DMS 273 (cell line): ENCODE measurements at regions not wholly inside any gene's neighbourhood (a gene's known extent, or its start where the extent isn't known, plus 50 kb on each side); places are given as distances from the start of the nearest gene placed in this dataset.
"Not testable (repeated sequence)": the region's sequence is repeated elsewhere in the genome, so short reads cannot be mapped to it uniquely, and the experiment has no call there.

ENCODE experiments used
- DNase-seq: peaks from one replicate; lab custom pipeline; 2025; ENCODE audit not compliant: unreplicated experiment; lab: John Stamatoyannopoulos, UW

DNA sequence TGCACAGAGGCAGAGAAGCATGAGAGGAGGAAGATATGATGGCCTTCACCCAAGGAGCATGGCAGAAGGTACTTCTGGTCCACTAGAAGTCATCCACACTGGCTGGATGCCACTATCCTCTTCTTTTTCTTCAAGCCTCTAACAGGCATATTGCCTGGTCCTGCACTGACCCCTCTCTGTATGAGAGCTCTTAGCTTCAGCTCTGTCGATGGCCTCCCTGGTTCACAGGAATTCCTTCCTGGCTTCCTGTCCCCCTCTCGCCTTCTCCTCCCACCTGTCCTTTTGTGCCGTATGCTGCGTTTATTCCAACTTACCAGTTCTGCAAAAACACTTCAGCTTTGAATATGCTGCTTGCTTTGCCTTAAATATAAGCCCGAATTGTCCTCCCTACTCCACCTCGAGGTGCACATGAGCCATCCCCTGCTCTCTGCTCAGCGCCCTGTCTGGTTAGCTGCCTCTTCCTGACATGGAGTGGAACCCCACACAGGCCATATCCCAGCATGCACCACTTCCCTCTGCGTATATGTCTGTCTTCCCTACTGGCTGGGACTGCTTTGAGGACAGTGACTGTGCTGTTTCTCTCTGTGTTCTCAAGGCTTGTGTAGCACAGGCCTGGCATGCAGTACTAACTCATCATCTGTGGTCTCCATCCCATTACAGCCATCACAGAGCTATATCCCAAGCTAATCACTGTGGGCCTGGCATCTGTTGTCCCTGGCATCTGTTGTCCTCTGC lies 474.9 kb downstream of the EIPR1 start:
- DNase-seq: peak; percentile 12

DNA sequence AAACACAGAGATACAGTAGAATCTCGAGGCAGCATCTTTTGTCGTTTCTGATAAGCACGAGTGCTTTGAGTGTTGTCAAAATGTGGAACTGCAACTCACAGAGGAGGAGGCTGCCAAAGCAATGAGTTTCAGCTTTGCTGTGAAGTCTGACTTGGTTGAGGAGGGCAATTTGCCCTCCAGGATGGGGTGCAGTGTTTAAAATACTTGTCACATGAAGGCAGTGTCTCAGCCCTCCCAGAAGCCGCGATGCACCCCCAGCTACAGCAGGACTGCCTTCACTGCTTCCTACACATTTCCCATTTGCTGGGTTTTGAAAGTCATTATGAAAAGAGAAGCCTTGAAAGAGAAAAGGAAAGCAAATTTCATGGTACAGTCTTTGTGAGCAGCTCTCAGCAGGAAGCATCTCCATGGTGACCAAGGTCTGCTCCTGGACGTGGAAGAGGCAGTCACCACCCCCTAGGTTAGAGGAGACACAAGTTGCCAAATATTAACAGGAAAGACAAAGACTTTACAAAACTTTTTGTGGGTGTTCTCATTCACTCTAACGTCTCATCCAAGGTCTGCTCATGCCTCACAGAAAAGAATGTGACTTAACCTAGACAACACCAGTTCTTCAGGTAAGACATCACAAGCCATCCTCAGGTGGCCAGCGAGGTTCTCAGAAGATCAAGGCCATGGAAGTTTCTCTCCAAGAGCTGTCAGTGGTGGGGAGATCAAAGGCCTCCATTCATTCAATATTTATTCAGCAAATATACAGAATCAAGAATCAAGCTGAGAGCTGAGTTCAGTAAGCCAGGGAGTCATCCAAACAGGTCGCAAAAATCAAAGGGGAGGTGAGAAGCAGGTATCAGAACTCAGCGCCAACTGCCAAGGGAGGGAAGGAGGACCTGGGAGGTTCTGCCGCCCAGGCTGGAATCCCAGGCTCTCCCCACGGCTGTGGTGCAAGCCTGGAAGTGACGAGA lies 476.0 kb downstream of the EIPR1 start:
- DNase-seq: peak; percentile 8

- DNase-seq: peak; percentile 6
These were observed 477.8 kb downstream of the EIPR1 start for GRCh38 chr2:2899826-2900225.

DNA sequence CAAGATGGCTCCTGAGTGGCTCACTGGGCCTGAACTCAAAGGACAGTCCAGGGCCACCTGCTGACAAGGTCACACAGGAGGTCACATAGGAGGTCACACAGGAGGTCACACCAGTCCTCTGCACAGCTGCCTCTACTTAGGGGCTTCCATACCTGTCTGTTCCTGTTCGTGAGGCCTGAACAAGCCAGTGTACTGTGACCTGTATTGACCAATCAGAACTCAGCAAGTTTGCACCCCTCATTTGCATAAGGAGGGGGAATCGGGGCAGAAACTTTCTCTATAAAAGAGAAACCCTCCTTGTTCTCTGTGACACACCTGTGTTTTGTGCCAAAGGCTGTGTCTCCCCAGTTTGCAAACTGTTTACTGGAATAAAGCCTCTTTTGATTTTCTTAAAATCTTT lies 478.9 kb downstream of the EIPR1 start:
- no peak for DNase-seq

DNA sequence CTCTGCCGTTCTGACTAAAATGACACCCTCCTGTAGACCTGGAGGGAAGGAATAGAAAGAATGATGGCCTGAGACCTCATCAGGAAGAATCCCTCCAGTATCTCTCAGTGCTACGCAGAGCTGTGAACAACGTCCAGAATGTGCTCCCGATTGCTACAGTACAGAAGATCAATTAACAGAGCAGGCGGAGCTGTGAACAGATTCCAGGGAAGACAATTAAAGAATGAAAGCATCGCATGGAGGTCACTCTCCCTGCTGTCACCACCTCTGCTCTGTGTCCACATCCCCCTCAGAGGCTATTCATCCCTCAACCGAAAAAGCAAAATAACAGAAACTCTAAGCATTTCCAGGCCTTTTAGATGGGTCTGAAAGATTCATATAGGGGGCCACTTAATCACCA lies 481.0 kb downstream of the EIPR1 start:
- DNase-seq: no peak

- DNase-seq: no peak
These were observed 481.6 kb downstream of the EIPR1 start for GRCh38 chr2:2896011-2896410.

DNA sequence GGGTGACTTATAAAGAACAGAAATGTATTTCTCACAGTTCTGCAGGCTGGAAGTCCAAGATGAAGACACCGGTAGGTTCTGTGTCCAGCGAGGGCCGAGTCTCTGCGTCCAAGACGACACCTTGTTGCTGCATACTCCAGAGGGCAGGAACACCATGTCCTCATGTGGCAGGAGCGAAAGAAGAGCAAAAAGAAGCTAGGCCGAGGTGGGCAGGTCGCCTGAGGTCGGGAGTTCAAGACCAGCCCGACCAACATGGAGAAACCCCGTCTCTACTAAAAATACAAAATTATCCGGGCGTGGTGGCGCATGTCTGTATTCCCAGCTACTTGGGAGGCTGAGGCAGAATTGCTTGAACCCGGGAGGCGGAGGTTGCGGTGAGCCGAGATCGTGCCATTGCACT lies 483.6 kb downstream of the EIPR1 start:
- DNase-seq: not testable (repeated sequence)

GRCh38 chr2:2892892-2893291 lies 484.7 kb downstream of the EIPR1 start:
- no peak for DNase-seq

GRCh38 chr2:2892378-2892777 lies 485.2 kb downstream of the EIPR1 start:
- peak; percentile 15 for DNase-seq

GRCh38 chr2:2890901-2891300 lies 486.7 kb downstream of the EIPR1 start:
- no peak for DNase-seq

- DNase-seq: no peak
These were observed 487.4 kb downstream of the EIPR1 start for GRCh38 chr2:2890246-2890645.

DNA sequence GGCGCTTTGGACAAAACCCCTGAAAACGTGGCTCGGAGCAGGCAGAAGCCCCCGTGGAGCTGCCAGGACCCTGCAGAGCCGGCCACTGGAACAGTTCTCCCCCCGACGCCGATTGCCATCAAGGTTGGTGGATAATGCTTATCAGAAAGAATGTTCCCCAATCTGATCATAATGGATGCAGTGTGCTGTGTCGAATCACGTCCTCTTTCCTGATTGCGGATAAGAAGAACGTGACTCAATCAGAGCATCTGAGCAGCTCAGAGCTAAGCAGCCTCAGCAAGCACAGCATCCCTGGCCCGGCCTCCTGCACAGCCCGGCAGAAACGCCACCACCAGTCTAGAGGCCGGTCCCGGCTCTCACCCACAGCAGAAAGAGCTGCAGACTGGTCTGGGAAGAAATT lies 488.0 kb downstream of the EIPR1 start:
- DNase-seq: no peak

DNA sequence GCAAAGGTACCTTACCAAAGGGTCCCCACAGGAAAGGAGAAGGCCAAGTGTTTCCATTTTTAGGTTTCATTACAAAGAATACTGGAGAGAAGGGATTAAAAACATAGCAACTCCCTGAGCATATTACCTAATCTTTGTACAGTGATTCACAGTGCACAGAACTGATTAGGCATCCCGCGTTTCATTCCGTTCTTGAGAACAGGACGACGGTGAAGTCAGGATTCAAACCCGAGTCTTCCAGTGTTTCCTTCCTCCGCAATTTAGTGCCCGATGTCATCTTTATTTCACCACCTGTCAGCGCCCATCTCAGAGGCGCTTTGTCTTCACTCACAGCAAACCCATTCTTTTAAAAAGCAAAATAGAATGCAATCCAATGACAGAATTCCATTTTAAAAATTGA lies 488.5 kb downstream of the EIPR1 start:
- DNase-seq: no peak

GRCh38 chr2:2887772-2888387 lies 489.7 kb downstream of the EIPR1 start:
- no peak for DNase-seq

GRCh38 chr2:2886922-2887321 lies 490.7 kb downstream of the EIPR1 start:
- DNase-seq: no peak

- DNase-seq: no peak
These were observed 496.1 kb downstream of the EIPR1 start for GRCh38 chr2:2881499-2881898.

DNA sequence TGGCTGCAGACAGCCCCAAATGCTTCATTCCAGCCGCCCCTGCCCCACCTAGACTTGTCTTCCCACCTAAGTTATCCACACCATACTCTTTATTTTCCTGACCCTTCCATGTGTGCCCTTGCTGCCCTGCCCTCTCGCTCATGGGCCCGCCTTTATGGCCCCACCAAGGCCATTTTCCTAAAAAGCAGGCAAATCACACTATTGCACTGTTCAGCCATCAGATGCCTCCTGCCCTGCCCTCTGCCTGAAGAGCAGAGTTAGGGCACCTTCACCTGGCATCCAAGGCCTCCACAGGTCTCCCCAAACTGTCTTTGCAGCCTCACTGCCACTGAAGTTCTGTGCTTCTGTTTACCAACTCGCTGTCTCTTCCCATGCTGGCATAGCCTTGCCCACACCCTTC lies 496.7 kb downstream of the EIPR1 start:
- no peak for DNase-seq

GRCh38 chr2:2879781-2880180 lies 497.8 kb downstream of the EIPR1 start:
- DNase-seq: no peak

DNA sequence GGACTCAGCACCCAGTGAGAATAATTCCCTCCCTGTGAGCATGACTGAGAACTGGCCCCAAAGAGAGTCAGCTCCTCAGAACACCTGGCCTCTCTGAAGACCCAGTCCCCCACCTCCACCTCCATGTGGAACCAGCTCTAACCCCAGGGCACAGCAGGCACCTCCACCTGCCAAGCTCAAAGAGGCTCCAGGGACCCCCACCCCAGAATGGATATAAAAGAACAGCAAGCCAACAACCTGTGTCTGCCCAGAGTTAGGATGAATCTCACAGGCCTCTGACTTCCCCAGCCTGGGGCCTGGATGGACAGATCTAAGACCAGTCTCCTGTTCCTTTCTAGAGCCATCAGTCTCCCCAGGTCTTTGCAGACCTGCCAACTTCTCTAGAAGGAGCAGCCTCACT lies 498.5 kb downstream of the EIPR1 start:
- DNase-seq: no peak

DNA sequence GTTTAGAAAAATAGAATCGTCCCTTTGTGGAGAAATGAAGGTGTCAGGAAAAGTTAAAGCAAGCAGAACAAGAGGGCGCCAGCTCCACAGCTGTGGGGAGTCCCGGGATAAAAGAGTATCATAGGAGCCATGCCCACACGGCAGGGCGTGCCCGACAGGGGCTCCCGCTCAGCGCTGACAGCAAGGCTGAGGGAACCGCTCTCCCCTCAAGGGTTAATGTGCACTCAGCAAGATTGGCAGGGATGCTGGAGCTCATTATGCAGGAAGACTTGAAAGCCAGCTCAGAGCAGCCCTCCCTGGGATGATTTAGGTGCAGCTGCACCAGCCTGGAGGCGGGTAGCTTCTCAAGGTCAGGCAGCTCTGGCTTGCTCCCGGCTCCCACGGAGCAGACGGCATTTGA lies 500.2 kb downstream of the EIPR1 start:
- peak; percentile 37 for DNase-seq

DNA sequence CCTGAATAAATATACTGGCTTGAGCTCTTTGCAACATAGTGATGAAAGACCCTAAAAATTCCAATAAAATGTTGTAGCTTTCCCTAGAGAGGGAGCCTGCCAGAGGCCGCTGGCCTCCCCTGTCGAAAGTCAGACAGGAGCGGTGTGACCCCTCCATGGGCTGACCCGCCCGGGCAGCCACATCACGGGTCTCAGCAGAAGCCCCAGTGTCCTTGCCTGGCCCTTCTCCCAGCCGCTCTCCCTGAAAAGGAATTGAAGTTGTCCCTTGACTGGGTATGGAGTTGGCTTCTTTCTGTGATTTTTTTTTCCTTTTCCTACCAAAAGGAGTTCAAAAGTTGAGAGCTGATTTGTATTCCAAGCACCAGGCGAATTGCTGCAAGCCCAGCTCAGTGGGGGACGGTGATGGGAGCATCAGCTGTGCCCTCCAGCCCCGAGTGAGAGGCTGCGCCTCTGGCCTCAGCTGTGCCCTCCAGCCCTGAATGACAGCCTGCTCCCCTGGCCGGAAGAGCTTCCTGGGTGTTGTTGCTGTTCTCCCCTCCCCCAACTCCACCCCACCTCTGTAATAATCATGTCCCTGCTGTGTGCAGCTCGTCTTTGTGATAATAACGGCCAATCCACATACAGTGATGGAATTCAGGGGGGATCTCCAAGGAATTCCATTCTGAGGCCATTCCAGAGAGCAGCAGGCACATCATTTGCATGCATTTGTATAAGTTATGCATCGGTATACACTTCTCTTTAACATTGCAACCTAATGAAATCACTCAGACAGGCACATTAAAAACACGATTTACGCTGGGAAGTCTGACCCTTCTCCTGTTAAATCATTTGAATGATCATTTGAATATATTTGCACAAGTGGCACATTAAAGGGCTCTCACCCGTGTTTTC lies 501.0 kb downstream of the EIPR1 start:
- no peak for DNase-seq
